Adrenal gland (tissue), 9 donors: ENCODE measurements at regions not wholly inside any gene's neighbourhood (a gene's known extent, or its start where the extent isn't known, plus 50 kb on each side); places are given as distances from the start of the nearest gene placed in this dataset.

ENCODE experiments used
- DNase-seq, 7 donors: peaks; one replicate each; pipeline ENCODE4 v3.0.0-alpha.2; 2019 to 2020
- H3K27ac ChIP-seq, 5 donors: fragments of 200-600 bp; sonication (generic) in 4 of 5; 1 replicate in 3 of 5; 2 replicates in 2 of 5; pipeline versions ENCODE4 v1.5.1 to v1.8.0; 2016 to 2020; ENCODE audit warnings: mild to moderate bottlenecking in 1 of 5
- H3K27me3 ChIP-seq: fragments of 200-600 bp; 2 replicates; pipeline ENCODE4 v1.8.0; 2021
- H3K36me3 ChIP-seq, 2 donors: fragments of 200-600 bp; replicated peaks in 1 of 2; 1 replicate in 1 of 2; 2 replicates in 1 of 2; pipeline versions ENCODE4 v1.5.1 to v1.8.0; 2018 to 2022
- H3K4me1 ChIP-seq, 2 donors: fragments of 200-600 bp; replicated peaks in 1 of 2; 1 replicate in 1 of 2; 2 replicates in 1 of 2; pipeline versions ENCODE4 v1.5.1 to v1.8.0; 2018 to 2021
- H3K4me3 ChIP-seq, 4 donors: fragments of 200-600 bp; sonication (generic) in 3 of 4; one replicate each; pipeline ENCODE4 v1.5.1; 2016 to 2018
- H3K9me3 ChIP-seq, 3 donors: fragments of 200-600 bp; sonication (generic) in 1 of 3; replicated peaks in 1 of 3; 1 replicate in 2 of 3; 2 replicates in 1 of 3; pipeline versions ENCODE4 v1.5.1 to v1.8.0; 2016 to 2021
- CTCF ChIP-seq, 6 experiments: fragments of 450-650 bp in 4 of 6; fragments of 200-600 bp in 2 of 6; sonication (generic) in 1 of 6; IDR thresholded peaks; 1 replicate in 5 of 6; 2 replicates in 1 of 6; pipeline versions ENCODE4 v1.5.1 to v1.8.0; 2016 to 2021; ENCODE audit warnings: antibody characterized with exemption in 6 of 6, mild to moderate bottlenecking in 2 of 6, moderate library complexity in 1 of 6
- POLR2A ChIP-seq, 2 donors: fragments of 450-650 bp; IDR thresholded peaks; one replicate each; pipeline ENCODE4 v1.6.1; 2017; ENCODE audit warnings: antibody characterized with exemption in 2 of 2, mild to moderate bottlenecking in 2 of 2, moderate library complexity in 1 of 2
- WGBS, 4 donors: extraction: QIAGEN DNeasy Blood & Tissue Kit in 2 of 4; methylation state at CpG; one replicate each; pipeline versions ENCODE4 v1.1.5 to v1.1.7; 2013 to 2017; 5-methylcytosine and 5-hydroxymethylcytosine counted together
- intact Hi-C, 2 donors: fragments of 100-400 bp; cut with DNase I; formaldehyde crosslinking; loops; one replicate each; pipeline versions ENCODE4 v1.14.1 to v1.15.0; 2022 to 2023
- donor health status: healthy with polysubstance abuse.
- donor health status: Bipolar disorder and iron deficiency.
- donor health status: DM: yes; HTN: yes; CAD: no.
- donor health status: DM: no; HTN: no; CAD: no.
- donor health status: DM: no; HTN: no; CAD: no.

GRCh38 chr12:19946550-19946949, 421.8 kb upstream of the PDE3A start:
- Histone ChIP-seq H3K27me3 (no peaks in the 10 kb centered on the region), H3K36me3 (no peaks in the 10 kb centered on the region), H3K4me3 (no peak overlapping the region), H3K9me3 (no peaks in the 10 kb centered on the region), H3K27ac (no peak overlapping the region), H3K4me1 (no peaks in the 10 kb centered on the region)
- intact Hi-C loops, result no loop called here
- TF ChIP-seq CTCF (IDR thresholded peaks at IDR 0.05), result no peak
- TF ChIP-seq POLR2A (IDR thresholded peaks at IDR 0.05), result no peak
- WGBS, 4 donors, result 79 to 87% (median 80%) methylated on average over 5 of the region's 5 CpGs
- DNase-seq, result no peak

GRCh38 chr12:19947344-19947743, 421.0 kb upstream of the PDE3A start:
- H3K4me3 ChIP-seq, result no peak overlapping the region
- no peaks in the 10 kb centered on the region for H3K27me3 ChIP-seq
- no peaks in the 10 kb centered on the region for H3K36me3 ChIP-seq
- H3K4me1 ChIP-seq, result no peaks in the 10 kb centered on the region
- no peak overlapping the region for H3K27ac ChIP-seq
- intact Hi-C loops, result no loop called here
- WGBS, 4 donors, result 75 to 80% (median 79%) methylated on average over 3 of the region's 3 CpGs
- TF ChIP-seq CTCF (IDR thresholded peaks at IDR 0.05) (no peak), POLR2A (IDR thresholded peaks at IDR 0.05) (no peak)
- DNase-seq, result no peak
- H3K9me3 ChIP-seq, result no peaks in the 10 kb centered on the region

- H3K36me3 ChIP-seq, result no peaks in the 10 kb centered on the region
- intact Hi-C loops, result no loop called here
- no peaks in the 10 kb centered on the region for H3K27me3 ChIP-seq
- no peaks in the 10 kb centered on the region for H3K9me3 ChIP-seq
- H3K27ac ChIP-seq, result no peak overlapping the region
- H3K4me3 ChIP-seq, result no peak overlapping the region
- TF ChIP-seq CTCF (IDR thresholded peaks at IDR 0.05) (no peak), POLR2A (IDR thresholded peaks at IDR 0.05) (no peak)
- 57 to 72% (median 62%) methylated on average over 4 of the region's 4 CpGs for WGBS, 4 donors
- H3K4me1 ChIP-seq, result no peaks in the 10 kb centered on the region
- DNase-seq, result no peak
Measured at GRCh38 chr12:19951664-19952063, 416.7 kb upstream of the PDE3A start.

GRCh38 chr12:19953734-19954133, 414.6 kb upstream of the PDE3A start:
- no peaks in the 10 kb centered on the region for H3K9me3 ChIP-seq
- H3K27me3 ChIP-seq, result no peaks in the 10 kb centered on the region
- WGBS, 4 donors, result 76 to 100% (median 91%) methylated on average over 1 of the region's 1 CpG
- intact Hi-C loops, result no loop called here
- no peak overlapping the region for H3K4me3 ChIP-seq
- no peak for TF ChIP-seq POLR2A (IDR thresholded peaks at IDR 0.05)
- TF ChIP-seq CTCF (IDR thresholded peaks at IDR 0.05), result no peak
- H3K36me3 ChIP-seq, result no peaks in the 10 kb centered on the region
- no peaks in the 10 kb centered on the region for H3K4me1 ChIP-seq
- H3K27ac ChIP-seq, result no peak overlapping the region
- DNase-seq, result no peak
